OCI-LY7 (cell line): ENCODE measurements at regions not wholly inside any gene's neighbourhood (a gene's known extent, or its start where the extent isn't known, plus 50 kb on each side); places are given as distances from the start of the nearest gene placed in this dataset.

Experiments
- EZH2phosphoT487 ChIP-seq: fragments of 200-600 bp; sonication (generic); IDR thresholded peaks from 2 replicates; pipeline ENCODE4 v1.6.1; 2018; ENCODE audit warnings: low read depth, borderline replicate concordance, mild to moderate bottlenecking, mixed run types, antibody characterized with exemption, low read length, moderate library complexity, mixed read lengths
- TF ChIP-seq, protein P1 (sequence below): fragments of 200-600 bp; sonication (generic); conservative IDR thresholded peaks from 2 replicates; pipeline ENCODE4 v1.5.1; 2014; ENCODE audit warnings: mild to moderate bottlenecking, antibody characterized with exemption, low read length, moderate library complexity, mixed read lengths

DNA sequence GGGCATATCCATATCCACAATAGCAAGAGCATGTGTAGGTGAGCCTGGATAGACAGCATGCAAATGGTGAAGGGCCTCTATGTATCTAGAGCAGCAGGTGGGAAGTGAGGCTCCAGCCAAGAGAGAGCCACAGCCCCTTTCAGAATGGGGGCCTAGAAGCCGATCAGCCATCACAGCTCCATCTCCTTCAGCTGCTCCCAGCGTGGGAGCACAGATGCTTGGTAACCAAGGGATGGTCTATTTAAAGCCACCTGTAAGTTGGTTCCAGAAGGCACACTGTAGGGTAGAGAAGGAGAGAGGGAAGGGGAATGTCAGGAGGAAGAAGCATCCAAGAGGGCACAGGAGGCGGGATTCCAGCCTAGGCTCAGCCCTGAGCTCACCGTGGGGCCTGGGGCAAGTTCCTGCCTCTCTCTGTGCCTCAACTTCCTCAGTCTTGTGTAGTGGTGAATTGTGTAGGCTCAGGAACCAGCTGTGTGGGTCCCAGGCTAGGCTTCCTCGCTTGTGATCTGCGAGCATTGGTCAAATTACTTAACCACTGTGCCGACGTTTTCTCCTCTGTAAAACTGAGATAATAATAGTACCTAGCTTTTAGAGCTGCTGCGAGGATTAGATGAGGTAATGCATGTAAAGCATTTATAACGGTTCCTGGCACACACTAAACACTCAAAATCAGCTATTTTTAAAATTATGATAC, 122.9 kb upstream of the NAV2 start:
- TF ChIP-seq, protein P1, sequence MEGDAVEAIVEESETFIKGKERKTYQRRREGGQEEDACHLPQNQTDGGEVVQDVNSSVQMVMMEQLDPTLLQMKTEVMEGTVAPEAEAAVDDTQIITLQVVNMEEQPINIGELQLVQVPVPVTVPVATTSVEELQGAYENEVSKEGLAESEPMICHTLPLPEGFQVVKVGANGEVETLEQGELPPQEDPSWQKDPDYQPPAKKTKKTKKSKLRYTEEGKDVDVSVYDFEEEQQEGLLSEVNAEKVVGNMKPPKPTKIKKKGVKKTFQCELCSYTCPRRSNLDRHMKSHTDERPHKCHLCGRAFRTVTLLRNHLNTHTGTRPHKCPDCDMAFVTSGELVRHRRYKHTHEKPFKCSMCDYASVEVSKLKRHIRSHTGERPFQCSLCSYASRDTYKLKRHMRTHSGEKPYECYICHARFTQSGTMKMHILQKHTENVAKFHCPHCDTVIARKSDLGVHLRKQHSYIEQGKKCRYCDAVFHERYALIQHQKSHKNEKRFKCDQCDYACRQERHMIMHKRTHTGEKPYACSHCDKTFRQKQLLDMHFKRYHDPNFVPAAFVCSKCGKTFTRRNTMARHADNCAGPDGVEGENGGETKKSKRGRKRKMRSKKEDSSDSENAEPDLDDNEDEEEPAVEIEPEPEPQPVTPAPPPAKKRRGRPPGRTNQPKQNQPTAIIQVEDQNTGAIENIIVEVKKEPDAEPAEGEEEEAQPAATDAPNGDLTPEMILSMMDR: no peak
- TF ChIP-seq EZH2phosphoT487: no peak
